WTC11 (cell line): ENCODE measurements at regions not wholly inside any gene's neighbourhood (a gene's known extent, or its start where the extent isn't known, plus 50 kb on each side); places are given as distances from the start of the nearest gene placed in this dataset.

Experiments used
- ETV6 ChIP-seq: sonication (generic); formaldehyde crosslinking; IDR thresholded peaks from 2 replicates; pipeline ENCODE4 v1.8.1; 2022; ENCODE audit warnings: mild to moderate bottlenecking, missing genetic modification reagents
- TF ChIP-seq, protein P1 (sequence below): fragments of 200-600 bp; IDR thresholded peaks from 2 replicates; pipeline ENCODE4 v1.8.0; 2022; ENCODE audit warnings: antibody characterized with exemption

DNA sequence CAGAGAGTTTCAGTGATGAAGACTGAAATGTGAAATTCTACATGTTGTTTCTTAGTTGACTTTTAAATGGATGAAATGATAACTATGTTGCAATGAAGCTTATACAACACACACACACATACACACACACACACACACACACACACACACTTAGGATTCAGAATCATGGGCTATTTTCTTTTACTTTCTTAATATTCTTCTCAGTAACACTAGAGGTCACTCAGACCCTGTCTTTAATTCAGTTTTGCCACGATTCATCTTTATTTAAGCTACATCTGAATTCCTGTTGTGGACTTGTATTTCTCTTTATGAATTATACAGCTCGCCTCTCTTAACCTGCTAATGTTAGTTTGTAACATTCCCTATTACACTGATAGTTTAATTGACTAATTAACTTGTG is 109.6 kb upstream of the GOT2 start:
- TF ChIP-seq, protein P1, sequence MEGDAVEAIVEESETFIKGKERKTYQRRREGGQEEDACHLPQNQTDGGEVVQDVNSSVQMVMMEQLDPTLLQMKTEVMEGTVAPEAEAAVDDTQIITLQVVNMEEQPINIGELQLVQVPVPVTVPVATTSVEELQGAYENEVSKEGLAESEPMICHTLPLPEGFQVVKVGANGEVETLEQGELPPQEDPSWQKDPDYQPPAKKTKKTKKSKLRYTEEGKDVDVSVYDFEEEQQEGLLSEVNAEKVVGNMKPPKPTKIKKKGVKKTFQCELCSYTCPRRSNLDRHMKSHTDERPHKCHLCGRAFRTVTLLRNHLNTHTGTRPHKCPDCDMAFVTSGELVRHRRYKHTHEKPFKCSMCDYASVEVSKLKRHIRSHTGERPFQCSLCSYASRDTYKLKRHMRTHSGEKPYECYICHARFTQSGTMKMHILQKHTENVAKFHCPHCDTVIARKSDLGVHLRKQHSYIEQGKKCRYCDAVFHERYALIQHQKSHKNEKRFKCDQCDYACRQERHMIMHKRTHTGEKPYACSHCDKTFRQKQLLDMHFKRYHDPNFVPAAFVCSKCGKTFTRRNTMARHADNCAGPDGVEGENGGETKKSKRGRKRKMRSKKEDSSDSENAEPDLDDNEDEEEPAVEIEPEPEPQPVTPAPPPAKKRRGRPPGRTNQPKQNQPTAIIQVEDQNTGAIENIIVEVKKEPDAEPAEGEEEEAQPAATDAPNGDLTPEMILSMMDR: no peak
- no peak for TF ChIP-seq ETV6
